Mucosa of descending colon (tissue), 3 donors: ENCODE measurements at regions not wholly inside any gene's neighbourhood (a gene's known extent, or its start where the extent isn't known, plus 50 kb on each side); places are given as distances from the start of the nearest gene placed in this dataset.

Experiments used
- ATAC-seq: fragments of 200-7000 bp; cut with Tn5 transposase; one replicate; pipeline ENCODE4 v1.9.1; 2020; ENCODE audit warnings: mild to moderate bottlenecking, moderate library complexity
- DNase-seq, 3 donors: peaks; one replicate each; pipeline ENCODE4 v3.0.0-alpha.2; 2020
- H3K36me3 ChIP-seq: fragments of 200-600 bp; one replicate; pipeline ENCODE4 v1.8.0; 2021; ENCODE audit warnings: low read depth, mild to moderate bottlenecking
- H3K4me1 ChIP-seq: fragments of 200-600 bp; one replicate; pipeline ENCODE4 v1.8.0; 2021; ENCODE audit warnings: low read depth, mild to moderate bottlenecking
- H3K4me3 ChIP-seq: fragments of 200-600 bp; one replicate; pipeline ENCODE4 v1.8.0; 2021; ENCODE audit warnings: mild to moderate bottlenecking
- H3K9me3 ChIP-seq: fragments of 200-600 bp; one replicate; pipeline ENCODE4 v1.8.0; 2021; ENCODE audit warnings: mild to moderate bottlenecking
- intact Hi-C, 2 donors: fragments of 100-400 bp; cut with DNase I in 1 of 2; cut with micrococcal nuclease in 1 of 2; formaldehyde crosslinking; loops; one replicate each; pipeline versions ENCODE4 v1.11.0 to v1.11.1; 2022; cut with DNase I, micrococcal nuclease
- TF ChIP-seq, protein P1 (sequence below): fragments of 200-600 bp; IDR thresholded peaks from one replicate; pipeline ENCODE4 v1.8.0; 2022; ENCODE audit warnings: antibody characterized with exemption, mild to moderate bottlenecking
- donor health status: DM: no; HTN: no; CAD: no; lungs with moderate emphysema.
- donor health status: DM: no; HTN: no; CAD: no.
- donor health status: DM: no; HTN: yes; CAD: no.

DNA sequence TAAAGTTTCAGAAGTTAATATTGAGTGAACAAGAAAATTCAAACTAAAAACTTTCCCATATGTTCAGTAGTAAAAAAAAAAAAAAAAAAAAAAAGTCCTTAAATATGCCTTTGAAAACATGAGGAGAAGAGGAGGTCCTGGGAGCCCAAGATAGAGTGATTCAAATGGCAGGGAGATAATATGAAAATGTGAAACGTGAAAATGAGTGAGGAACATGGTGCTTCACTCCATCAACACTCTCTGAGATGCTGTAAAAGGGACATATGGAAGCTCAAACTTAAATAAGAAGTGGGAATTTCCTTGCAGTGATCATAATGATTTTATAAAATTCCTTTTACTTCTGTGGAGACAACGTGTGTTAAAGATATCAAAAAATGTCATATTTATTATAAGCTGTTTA, 423.9 kb downstream of the PABPC4L start:
- H3K4me1 ChIP-seq = no peaks in the 10 kb centered on the region
- intact Hi-C loops = no loop called here
- TF ChIP-seq, protein P1, sequence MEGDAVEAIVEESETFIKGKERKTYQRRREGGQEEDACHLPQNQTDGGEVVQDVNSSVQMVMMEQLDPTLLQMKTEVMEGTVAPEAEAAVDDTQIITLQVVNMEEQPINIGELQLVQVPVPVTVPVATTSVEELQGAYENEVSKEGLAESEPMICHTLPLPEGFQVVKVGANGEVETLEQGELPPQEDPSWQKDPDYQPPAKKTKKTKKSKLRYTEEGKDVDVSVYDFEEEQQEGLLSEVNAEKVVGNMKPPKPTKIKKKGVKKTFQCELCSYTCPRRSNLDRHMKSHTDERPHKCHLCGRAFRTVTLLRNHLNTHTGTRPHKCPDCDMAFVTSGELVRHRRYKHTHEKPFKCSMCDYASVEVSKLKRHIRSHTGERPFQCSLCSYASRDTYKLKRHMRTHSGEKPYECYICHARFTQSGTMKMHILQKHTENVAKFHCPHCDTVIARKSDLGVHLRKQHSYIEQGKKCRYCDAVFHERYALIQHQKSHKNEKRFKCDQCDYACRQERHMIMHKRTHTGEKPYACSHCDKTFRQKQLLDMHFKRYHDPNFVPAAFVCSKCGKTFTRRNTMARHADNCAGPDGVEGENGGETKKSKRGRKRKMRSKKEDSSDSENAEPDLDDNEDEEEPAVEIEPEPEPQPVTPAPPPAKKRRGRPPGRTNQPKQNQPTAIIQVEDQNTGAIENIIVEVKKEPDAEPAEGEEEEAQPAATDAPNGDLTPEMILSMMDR = no peak
- no peak overlapping the region for H3K4me3 ChIP-seq
- DNase-seq (no peak), ATAC-seq (no peak)
- H3K36me3 ChIP-seq = no peaks in the 10 kb centered on the region
- no peaks in the 10 kb centered on the region for H3K9me3 ChIP-seq

DNA sequence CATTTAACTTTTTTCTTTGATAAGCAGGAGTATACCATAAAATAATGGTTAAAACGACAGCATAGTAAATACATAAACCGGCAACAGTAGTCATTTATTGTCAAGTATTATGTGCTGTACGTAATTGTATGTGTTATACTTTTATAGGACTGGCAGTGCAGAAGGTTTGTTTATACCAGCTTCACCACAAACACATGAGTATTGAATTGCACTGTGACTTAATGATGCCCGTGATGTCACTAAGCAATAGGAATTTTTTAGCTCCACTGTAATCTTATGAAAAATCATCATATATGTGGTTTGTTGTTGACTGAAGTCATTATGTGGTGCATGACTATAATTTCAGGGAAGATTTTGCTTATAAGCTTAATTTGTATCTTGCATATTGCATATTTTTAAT, 424.6 kb downstream of the PABPC4L start:
- Histone ChIP-seq H3K4me1 (no peaks in the 10 kb centered on the region), H3K36me3 (no peaks in the 10 kb centered on the region), H3K9me3 (no peaks in the 10 kb centered on the region), H3K4me3 (no peak overlapping the region)
- TF ChIP-seq, protein P1 = no peak
- ATAC-seq (no peak), DNase-seq (no peak)
- intact Hi-C loops = no loop called here

DNA sequence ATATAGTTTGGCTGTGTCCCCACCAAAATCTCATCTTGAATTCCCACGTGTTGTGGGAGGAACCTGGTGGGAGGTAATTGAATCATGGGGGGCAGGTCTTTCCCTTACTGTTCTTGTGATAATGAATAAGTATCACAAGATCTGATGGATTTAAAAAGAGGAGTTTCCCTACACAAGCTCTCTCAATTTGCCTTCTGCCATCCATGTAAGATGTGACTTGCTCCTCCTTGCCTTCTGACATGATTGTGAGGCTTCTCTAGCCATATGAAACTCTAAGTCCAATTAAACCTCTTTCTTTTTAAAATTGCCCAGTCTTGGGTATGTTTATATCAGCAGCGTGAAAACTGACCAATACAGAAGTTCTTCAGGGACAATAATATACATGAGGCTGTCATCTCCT, 425.1 kb downstream of the PABPC4L start:
- Histone ChIP-seq H3K4me3 (no peak overlapping the region), H3K36me3 (no peaks in the 10 kb centered on the region), H3K4me1 (no peaks in the 10 kb centered on the region), H3K9me3 (no peaks in the 10 kb centered on the region)
- TF ChIP-seq, protein P1 = no peak
- ATAC-seq (no peak), DNase-seq (no peak)
- intact Hi-C loops = no loop called here

DNA sequence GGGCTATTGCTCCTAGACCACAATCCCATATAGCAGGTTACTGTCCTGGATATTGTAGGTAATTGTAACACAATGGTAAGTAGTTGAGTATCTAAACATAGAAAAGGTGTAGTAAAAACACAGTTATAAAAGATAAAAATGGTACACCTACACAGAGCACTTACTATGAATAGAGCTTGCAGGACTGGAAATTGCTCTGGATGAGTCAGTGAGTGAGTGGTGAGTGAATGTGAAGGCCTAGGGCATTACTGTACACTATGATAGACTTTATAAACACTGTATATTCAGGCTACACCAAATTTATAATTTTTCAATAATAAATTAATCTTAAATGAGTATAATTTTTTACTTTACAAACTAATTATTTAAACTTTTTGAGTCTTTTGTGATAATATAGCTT, 425.7 kb downstream of the PABPC4L start:
- Histone ChIP-seq H3K9me3 (no peaks in the 10 kb centered on the region), H3K4me3 (no peak overlapping the region), H3K36me3 (no peaks in the 10 kb centered on the region), H3K4me1 (no peaks in the 10 kb centered on the region)
- intact Hi-C loops = no loop called here
- DNase-seq (no peak), ATAC-seq (no peak)
- TF ChIP-seq, protein P1 = no peak

DNA sequence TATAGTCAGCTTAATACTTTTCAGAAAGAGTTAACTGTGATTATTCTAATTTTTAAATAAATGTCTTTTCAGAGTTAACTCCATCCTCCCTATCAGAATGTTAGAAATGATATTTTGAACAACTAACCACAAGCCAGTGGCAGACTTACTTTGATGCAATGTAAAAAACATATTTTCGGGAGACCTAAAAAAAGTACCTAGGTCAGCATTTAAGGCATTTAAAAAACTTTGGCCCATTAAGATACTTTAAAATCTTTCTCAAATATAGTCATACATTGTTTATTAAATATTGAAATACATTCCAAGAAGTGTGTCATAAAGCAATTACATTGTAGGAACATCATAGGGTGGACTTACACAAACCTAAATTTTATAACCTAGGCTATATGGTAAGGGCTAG, 426.1 kb downstream of the PABPC4L start:
- Histone ChIP-seq H3K9me3 (no peaks in the 10 kb centered on the region), H3K36me3 (no peaks in the 10 kb centered on the region), H3K4me3 (no peak overlapping the region), H3K4me1 (no peaks in the 10 kb centered on the region)
- DNase-seq (no peak), ATAC-seq (no peak)
- TF ChIP-seq, protein P1 = no peak
- intact Hi-C loops = no loop called here

DNA sequence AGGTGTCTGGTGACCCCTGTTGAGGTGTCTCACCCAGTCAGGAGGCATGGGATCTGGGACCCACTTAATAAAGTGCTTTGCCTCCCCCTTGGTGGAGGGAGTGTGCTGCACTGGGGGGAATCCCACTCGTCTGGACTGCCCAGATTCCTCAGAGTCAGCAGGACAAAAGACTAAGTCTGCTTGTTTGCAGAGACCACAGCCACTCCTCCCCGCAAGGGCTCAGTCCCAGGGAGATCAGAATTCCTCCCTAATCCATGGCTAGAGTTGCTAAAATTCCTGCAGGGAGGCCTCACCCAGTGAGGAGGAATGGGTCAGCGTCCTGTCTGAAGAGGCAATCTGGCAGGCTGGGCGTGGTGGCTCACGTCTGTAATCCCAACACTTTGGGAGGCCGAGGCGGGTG, 442.2 kb downstream of the PABPC4L start:
- no peaks in the 10 kb centered on the region for H3K36me3 ChIP-seq
- intact Hi-C loops = no loop called here

More for the DNA sequence above, 442.2 kb downstream of the PABPC4L start:
- TF ChIP-seq, protein P1 = no peak
- ATAC-seq = no peak
- Histone ChIP-seq H3K4me3 (no peak overlapping the region), H3K9me3 (no peaks in the 10 kb centered on the region), H3K4me1 (no peaks in the 10 kb centered on the region)
- DNase-seq = no peak
